Medulla oblongata (tissue), 1 donor: ENCODE measurements at regions not wholly inside any gene's neighbourhood (a gene's known extent, or its start where the extent isn't known, plus 50 kb on each side); places are given as distances from the start of the nearest gene placed in this dataset.
"Not testable (repeated sequence)": the region's sequence is repeated elsewhere in the genome, so short reads cannot be mapped to it uniquely, and the experiment has no call there.

Source experiments
- DNase-seq: peaks from one replicate; pipeline ENCODE4 v3.0.0-alpha.2; 2015; ENCODE audit errors: extremely low spot score

DNA sequence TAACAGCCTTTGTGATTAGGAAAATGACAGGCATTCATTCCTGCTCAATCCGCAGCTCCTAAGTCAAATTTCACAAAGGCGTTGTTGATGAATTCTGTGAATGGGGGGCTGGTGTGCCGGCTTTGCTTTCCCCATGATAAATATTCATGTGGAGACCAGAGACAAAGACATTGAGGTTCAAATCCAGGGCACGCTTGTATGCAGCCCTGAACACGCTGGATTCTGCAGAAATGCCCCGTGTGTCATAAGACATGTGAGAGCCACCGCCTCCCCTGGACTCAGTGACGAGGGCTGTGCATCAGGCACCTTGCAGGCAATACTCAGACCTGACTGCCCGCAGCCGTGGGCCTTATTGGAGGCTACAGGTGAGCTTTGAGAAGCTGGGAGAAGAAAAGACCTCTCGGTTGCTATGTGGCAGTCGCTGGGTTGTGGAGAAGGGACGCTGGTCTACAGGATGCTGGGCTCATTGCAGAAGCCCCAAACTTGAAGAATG lies 906.2 kb downstream of the BRD1 start:
- DNase-seq: peak; percentile 93

DNA sequence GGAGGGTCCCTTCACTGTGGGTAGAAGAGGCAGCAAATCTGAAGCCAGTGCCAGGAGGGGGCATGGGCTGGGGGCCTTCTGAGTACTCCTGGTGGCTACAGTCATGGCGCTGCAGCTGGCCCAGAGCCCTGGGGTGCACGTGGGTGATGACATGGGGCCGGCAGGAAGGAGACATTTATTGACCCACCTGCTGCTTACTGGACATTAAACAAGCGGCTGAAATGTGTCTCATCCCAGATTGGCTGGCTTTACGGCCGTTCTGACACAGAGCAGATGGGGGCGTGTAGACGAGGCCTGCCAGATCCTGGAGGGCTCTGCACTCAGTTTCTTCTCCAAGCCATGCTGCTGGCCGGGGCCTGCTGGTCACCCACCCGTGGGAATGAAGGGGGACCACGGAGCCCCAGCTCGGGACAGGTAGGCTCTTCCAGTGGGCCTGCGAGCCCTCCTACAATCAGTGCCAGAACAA lies 906.9 kb downstream of the BRD1 start:
- DNase-seq: peak; percentile 35

DNA sequence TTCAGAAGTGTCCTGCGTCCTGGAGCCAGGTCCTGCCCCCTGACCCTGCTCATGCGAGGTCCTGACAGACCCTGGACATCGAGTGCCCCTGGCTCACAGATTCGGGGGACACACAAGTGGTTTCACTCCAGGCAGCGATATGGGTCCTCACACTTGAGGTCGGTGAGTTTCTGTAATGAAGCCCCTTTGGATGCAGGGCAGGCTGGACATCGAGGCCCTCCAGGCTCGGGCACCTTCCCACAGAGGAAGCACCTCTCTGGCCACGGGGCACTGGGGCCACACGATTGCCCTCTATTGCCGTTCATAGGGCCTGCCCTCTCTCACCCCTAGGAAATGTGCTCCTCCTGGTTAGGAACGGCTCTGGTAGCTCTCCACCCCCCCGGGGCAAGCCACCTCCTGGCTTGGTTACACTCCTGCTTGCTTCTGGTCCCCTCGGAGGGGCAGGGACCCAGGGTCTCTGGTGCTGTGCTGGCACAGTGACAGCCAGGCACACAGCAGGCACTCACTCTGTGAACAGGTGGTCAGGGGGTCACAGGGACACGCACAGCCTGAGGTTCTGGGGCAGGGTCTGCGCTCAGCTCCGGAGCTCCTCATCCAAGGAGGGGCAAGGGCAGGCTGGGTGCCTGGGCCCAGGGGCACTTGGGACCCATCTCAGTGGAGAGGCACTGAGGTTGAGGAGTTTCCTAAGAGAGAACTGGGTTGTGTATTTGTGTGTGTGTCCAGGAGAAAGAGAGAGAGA lies 907.7 kb downstream of the BRD1 start:
- DNase-seq: no peak

DNA sequence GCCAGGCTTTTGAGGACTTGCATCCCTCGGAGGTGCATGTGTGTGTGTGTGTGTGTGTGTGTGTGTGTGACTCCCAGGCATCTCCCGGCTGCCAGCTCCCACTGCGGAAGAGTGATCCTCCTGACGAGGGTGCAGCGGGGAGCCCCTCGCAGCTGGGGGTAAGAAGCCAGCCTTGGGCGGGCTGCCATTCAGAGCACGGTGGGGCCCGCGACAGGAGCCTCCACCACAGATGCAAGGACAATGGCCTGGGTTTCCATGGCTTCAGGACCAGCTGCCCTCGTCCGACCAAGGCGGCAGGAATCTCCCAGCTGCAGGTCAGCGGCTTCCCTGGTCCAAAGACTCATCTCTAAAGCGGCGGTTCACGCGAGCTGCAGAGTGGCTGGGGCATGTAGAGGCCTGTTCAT lies 908.5 kb downstream of the BRD1 start:
- DNase-seq: peak; percentile 36

DNA sequence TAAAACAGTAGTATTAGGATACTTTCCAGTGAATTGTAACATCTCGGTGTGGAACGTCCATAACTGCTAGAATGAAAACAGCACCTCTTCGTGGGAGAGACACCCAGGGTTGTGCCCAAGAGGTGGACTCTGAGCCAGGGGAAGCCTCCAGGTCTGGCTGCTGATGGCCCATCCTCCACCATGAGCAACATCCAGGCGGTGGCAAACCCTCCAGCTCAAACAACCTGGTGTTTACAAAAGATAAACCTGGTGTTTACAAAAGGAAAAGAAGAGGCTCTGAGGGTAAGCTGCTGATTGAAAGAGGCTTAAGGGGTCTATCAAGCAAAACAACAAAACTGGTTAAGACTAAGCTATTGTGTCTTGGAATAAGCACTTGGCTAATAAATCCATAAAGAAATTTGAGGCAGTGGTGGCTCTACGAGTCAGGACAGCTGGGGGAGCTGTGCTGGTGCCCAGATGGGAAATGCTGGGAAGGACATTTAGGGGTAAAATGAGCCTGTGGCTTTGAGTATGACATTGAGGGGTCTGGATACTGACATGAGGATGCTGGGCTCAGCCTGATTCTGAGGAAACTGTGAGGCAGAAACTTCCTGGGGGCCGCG lies 909.0 kb downstream of the BRD1 start:
- DNase-seq: peak; percentile 43

DNA sequence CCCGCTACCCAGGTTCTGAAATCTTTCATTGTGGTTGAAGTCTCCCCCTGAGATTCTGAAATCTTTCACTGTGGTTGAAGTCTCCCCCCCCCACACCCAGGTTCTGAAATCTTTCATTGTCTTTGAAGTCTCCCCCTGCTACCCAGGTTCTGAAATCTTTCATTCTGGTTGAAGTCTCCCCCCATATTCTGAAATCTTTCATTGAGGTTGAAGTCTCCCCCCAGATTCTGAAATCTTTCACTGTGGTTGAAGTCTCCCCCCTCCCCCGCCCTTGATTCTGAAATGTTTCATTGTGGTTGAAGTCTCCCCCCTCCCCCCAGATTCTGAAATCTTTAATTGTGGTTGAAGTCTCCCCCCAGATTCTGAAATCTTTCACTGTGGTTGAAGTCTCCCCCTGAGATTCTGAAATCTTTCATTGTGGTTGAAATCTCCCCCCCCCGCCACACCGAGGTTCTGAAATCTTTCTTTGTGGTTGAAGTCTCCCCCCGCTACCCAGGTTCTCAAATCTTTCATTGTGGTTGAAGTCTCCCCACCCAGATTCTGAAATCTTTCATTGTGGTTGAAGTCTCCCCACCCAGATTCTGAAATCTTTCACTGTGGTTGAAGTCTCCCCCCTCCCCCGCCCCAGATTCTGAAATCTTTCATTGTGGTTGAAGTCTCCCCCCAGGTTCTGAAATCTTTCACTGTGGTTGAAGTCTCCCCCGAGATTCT lies 915.2 kb downstream of the BRD1 start:
- DNase-seq: not testable (repeated sequence)

DNA sequence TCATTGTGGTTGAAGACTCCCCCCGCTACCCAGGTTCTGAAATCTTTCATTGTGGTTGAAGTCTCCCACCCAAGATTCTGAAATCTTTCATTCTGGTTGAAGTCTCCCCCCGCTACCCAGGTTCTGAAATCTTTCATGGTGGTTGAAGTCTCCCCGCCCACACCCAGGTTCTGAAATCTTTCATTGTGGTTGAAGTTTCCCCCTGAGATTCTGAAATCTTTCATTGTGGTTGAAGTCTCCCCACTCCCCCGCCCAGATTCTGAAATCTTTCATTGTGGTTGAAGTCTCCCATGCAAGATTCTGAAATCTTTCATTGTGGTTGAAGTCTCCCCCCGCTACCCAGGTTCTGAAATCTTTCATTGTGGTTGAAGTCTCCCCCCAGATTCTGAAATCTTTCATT lies 916.0 kb downstream of the BRD1 start:
- DNase-seq: not testable (repeated sequence)

DNA sequence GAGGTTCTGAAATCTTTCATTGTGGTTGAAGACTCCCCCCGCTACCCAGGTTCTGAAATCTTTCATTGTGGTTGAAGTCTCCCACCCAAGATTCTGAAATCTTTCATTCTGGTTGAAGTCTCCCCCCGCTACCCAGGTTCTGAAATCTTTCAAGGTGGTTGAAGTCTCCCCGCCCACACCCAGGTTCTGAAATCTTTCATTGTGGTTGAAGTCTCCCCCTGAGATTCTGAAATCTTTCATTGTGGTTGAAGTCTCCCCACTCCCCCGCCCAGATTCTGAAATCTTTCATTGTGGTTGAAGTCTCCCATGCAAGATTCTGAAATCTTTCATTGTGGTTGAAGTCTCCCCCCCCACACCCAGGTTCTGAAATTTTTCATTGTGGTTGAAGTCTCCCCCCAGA lies 916.6 kb downstream of the BRD1 start:
- not testable (repeated sequence) for DNase-seq

DNA sequence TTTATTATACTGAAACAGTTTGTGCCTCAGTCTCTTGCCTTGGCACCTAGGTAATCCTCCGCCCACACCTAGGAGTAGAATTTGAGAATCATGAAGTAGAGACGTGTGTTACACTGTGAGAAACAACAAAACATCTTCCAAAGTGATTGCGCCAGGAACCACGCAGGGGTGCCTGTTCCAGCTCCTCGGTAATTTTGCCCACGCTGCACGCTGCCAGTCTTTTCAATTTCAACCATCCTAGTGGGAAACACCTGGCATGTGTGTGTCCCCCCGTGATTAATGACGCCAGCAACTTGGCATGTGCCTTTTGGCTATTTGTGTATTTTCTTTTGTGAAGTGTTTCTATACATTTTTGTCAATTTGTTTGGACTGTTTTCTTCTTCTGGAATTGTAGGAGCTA lies 919.1 kb downstream of the BRD1 start:
- no peak for DNase-seq

DNA sequence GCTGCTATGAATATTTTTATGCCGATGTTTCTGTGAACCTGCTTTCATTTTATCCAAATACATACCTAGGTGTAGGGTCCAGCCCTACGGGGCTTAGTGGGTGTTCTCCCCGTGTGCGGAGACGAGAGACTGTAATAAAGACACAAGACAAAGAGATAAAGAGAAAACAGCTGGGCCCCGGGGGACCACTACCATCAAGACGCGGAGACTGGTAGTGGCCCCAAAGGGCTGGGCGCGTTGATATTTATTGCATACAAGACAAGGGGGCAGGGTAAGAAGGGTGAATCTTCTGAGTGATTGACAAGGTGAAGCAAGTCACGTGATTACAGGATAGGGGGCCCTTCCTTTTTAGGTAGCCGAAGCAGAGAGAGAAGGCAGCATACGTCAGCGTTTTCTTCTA lies 920.1 kb downstream of the BRD1 start:
- no peak for DNase-seq

DNA sequence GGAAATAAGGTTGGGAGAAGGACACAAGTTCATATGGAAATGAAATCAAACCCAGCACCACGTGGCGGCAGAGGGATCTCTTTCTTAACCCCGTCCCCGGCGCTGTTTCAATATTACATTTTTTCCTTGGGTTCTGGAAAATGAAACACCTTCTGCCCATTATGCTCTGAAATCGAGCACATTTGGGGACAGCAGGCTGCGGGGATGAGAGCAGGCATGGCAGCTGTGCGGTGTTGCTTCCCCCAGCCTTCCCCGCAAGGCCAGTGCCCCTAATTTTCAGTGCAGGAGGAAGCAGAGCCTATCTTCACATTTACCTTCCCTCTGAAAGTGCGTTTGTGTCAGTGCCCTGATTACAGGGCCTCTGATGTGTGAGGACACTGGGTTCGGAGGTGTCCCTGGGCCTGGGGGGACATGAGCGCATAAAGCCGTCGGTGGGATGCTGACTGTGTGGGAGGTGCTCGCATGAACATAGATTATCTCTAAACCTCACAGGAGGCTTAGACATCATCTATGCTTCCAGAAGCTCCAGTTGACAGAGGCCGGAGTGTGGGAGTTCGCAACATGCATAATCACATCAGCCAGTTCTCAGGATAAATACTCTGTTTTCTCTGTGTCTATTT lies 921.3 kb downstream of the BRD1 start:
- DNase-seq: no peak

DNA sequence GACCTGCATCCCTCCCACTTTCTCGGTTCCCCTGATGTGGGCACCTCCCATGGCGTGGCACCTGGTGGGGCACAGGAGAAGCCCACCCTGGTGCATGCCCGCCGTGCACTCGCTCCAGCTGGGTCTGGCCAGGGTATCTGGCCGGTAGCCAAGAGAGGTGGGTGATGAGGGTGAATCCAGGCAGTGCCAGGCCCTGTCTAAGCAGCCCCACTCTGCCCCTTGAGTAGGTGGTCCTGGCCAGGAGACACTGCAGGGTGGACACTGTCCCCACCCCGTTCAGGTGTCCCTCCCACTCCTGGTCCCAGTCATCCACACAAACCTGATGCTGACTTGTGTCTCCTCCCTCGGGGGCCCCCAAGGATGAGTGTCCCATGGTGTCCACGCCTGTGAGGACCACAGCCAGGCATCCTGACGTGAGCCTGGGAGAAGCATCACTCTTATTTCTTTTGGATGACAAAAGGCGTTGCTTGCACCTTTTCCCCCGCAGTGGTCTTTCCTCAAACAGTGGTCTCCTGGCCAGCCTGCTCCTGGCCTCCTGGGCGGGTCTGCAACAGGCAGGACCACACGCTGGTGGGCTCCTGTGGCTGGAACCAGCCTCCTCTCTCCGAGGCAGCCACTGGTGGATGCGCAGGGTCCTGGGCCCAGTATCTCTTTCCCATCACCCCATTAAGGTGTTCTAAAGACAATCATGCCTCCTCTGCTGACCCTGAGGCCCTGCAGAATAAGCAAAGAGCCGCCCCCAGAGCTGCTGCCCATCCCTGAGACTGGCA lies 922.3 kb downstream of the BRD1 start:
- DNase-seq: no peak

DNA sequence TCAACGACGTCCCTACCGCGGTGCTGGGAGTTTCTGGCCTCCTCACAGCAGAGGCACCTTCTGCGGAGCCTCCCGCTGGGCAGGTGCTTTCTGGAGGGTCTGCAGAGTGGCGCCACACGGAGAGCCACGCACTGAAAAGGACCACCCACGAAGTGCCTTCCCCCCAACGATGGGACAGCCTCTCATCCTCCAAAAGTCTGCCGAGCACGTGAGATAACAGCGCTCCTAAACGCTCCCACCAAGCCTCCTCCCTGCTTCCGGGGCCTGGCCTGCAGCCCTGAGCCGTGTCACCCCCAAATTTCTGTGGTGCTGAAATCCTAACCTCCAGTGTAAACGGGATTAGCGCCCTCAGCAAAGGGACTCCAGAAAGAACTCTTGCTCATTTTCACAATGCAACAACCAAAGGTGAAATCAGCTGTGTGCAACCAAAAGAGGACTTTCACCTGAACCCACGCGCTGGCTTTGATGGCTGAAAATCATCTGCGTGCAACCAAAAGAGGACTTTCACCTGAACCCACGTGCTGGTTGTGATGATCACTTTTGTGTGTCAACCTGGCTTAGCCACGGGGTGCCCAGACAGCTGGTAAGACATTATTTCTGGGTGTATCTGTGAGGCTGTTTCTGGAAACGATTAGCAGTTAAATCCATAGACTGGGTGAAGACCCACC lies 924.6 kb downstream of the BRD1 start:
- DNase-seq: no peak

DNA sequence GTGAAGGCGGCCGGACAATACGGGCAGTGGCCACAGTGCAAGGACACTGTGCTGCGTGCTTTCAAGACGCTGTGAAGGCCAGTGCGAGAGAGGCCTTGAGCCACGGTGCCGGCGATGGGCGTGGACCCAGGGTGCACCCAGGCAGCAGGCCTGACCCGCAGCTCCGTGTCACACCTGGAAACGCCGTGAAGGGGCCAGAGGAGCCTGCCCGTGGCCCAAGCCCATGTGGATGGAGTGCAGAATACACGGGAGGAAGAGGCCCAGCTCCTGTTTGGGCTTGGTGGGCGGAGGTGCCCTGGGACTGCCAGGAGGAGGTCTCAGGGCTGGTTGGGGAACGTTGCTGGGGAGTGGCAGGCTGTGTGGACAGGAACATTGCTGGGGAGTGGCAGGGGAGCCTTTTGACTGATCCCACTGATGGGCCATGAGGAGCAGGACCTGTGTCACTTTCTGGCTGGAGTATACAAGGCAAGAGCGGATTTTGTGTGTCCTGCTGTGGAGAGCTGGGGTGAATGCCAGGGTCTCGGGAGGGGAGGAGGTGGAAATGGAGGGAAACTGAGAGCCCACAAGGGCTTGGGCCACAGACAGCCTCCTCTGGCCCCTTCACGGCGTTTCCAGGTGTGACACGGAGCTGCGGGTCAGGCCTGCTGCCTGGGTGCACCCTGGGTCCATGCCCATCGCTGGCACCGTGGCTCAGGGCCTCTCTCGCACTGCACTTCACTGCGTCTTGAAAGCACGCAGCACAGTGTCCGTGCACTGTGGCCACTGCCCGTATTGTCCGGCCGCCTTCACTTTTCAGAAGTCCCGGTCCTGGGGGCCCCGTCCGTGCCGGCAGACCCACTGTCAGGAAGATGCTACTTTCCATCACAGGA lies 925.4 kb downstream of the BRD1 start:
- DNase-seq: no peak

DNA sequence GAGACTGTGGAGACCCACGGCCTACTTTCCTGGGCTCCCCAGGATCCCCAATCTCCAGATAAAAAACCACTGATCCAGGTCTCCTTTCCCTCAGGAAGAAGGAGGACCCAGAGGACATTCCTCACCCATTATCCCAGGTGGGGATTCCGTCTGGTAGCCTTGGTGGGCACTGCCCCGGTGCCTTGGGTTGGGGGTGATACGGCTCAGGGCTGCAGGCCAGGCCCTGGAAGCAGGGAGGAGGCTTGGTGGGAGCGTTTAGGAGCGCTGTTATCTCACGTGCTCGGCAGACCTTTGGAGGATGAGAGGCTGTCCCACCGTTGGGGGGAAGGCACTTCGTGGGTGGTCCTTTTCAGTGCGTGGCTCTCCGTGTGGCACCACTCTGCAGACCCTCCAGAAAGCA lies 926.3 kb downstream of the BRD1 start:
- DNase-seq: no peak

DNA sequence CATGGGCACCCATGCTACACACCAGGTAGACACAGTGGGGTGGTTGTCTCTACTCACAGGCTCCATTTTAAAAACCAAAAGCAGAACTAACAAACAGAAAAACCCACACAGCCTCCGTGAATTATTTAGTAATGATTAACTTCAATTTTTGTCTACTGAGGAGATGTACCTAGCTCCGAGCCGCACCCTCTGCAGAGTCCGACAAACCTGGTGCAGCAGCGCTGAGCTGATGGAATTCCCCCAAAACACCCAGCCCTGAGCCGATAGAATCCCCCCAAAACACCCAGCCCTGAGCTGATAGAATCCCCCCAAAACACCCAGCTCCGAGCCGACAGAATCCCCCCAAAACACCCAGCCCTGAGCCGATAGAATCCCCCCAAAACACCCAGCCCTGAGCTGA lies 927.0 kb downstream of the BRD1 start:
- no peak for DNase-seq

DNA sequence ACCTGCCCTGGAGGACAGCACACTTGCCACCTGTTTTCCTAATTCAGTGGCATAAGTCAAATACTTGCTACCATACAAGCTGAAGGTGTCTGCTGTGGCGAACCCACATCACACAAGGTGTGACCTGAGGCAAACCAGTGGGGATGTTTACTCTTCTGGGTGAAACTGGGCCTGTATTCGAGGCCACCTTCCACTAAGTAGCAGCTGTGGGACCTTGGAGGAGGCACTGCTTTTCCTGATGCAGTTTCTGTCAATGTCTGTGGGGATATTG lies 927.4 kb downstream of the BRD1 start:
- DNase-seq: no peak

DNA sequence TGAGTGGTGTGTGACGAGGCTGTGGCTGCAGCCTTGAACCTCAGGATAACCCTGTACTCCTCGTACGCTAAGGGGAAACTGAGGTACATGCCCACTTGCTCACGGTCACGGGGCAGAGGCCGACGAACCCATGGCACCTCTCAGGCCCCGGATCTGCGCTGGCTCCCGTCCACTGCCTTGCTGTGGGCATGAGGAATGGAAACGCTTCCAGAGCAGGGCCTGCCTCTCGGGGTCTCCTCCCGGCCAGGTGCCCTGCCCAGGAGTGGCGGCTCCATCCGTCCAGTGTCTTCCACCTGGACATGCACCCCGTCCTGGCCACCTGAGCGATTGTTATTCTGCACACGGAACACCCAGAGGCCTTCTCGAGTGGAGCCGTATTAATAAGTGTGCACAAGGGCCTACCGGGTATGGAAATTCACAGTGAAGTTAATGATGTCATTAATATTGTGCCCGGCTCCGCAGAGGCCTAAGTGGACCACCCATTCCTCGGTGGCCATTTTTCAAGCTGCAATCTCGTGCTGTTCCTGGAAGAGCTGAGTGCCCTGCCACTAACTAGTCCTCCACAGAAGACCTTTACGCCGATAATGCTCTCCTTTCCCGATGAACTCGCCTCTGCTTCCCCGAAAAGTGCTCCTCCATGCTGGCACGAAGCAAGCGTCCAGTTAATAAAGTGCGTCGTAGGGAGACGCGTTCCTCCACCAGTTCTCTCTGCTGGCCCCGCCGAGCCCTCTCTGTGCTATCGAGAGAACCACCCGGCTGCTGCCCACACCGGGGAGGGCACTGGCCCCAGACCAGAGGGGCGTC lies 927.9 kb downstream of the BRD1 start:
- no peak for DNase-seq

DNA sequence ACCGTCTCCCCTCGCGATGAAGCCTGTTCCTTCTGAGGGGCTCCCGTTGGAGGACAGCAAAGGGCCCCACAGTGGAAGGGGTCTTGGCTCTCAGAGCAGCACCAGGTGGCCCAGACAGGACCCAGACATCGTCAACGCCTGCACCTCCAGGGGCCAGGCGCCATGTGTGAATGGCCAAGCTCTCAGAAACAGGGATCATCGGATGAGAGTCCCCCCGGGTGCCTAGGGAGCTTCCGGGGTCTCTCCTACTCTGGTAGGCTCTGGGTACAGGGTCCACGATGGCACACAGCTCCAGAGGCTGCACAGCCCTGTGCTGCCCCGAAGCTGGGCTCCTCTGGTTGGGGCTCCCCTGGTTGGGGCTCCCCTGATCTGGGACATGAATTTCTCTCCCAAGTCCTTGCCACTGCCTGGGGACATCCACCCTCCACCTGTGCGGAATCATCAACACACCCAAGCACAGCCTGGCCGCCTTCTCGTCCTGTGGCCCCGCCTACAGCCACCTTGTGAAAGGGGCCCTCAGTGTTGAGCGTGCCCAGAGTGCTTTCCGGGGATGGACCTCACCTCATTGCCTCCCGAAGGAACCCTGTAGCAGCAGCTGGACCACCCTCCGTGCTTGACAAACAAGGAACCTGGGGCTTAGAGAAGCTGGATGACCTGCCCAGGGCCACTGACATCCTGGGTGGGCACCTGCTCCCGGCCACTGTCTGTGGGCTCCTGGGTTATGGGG lies 929.0 kb downstream of the BRD1 start:
- DNase-seq: no peak
